ENCODE measurements at regions not wholly inside any gene's neighbourhood (a gene's known extent, or its start where the extent isn't known, plus 50 kb on each side); places are given as distances from the start of the nearest gene placed in this dataset.

DNA sequence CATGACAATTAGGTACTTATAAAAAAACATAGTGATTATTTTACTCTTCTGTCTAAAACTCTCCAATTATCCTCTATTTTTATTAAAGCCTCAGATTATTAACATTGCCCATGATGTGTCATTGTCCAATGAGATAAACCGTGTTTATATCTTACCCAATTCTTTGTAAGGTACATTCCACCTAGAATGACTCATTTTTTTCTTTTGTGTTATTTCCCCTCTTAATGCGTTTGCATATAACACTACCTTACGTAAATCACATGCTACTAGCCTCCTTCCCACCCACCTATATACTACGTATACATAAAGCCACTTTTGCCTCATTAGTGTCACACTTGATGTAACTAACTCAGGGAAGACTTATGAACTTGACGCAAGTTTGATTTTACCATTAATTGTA, 336.3 kb upstream of the PTCHD4 start:
- Histone ChIP-seq H3K36me3 (no peaks in the 10 kb centered on the region), H3K4me3 (no peak overlapping the region), H3K9me3 (no peaks in the 10 kb centered on the region), H3K4me1 (no peaks in the 10 kb centered on the region), H3K27me3 (no peaks in the 10 kb centered on the region), H3K27ac (no peak overlapping the region)
- DNase-seq (no peak), ATAC-seq (ENCODE audit: low FRiP score in 2 of 2) (no peak)
- WGBS, 2 donors, result 95 to 97% methylated on average over 5 of the region's 5 CpGs
- TF ChIP-seq, protein P1, sequence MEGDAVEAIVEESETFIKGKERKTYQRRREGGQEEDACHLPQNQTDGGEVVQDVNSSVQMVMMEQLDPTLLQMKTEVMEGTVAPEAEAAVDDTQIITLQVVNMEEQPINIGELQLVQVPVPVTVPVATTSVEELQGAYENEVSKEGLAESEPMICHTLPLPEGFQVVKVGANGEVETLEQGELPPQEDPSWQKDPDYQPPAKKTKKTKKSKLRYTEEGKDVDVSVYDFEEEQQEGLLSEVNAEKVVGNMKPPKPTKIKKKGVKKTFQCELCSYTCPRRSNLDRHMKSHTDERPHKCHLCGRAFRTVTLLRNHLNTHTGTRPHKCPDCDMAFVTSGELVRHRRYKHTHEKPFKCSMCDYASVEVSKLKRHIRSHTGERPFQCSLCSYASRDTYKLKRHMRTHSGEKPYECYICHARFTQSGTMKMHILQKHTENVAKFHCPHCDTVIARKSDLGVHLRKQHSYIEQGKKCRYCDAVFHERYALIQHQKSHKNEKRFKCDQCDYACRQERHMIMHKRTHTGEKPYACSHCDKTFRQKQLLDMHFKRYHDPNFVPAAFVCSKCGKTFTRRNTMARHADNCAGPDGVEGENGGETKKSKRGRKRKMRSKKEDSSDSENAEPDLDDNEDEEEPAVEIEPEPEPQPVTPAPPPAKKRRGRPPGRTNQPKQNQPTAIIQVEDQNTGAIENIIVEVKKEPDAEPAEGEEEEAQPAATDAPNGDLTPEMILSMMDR (IDR thresholded peaks at IDR 0.05), result no peak
- TF ChIP-seq POLR2AphosphoS5 (IDR thresholded peaks at IDR 0.05) (no peak), POLR2A (IDR thresholded peaks at IDR 0.05) (no peak), EP300 (IDR thresholded peaks at IDR 0.05) (no peak)

DNA sequence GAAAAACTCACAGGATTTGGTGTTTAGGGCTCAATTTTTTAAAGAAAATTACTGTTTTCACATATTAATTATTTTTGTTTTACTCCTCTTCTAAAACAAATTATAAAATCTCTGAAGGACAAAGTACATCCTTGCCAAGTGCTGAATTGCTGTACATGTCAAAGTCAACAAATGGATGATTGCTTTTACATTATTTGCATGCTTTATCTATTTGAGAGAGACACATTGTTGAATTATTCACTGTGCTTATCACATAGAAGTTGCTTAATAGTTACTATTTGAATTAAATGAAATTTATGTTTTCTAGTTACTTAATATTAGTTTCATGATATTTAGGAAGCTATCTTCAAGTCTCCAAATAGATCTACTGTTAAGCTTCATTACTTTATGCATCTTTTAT, 318.6 kb upstream of the PTCHD4 start:
- Histone ChIP-seq H3K4me1 (no peaks in the 10 kb centered on the region), H3K27ac (no peak overlapping the region), H3K36me3 (no peaks in the 10 kb centered on the region), H3K4me3 (no peak overlapping the region), H3K27me3 (no peaks in the 10 kb centered on the region), H3K9me3 (no peaks in the 10 kb centered on the region)
- TF ChIP-seq EP300 (IDR thresholded peaks at IDR 0.05) (no peak), POLR2AphosphoS5 (IDR thresholded peaks at IDR 0.05) (no peak), POLR2A (IDR thresholded peaks at IDR 0.05) (no peak)
- TF ChIP-seq, protein P1 (IDR thresholded peaks at IDR 0.05), result no peak
- DNase-seq, result no peak
- ATAC-seq (ENCODE audit: low FRiP score in 2 of 2), result no peak

GRCh38 chr6:48429021-48429420, 318.0 kb upstream of the PTCHD4 start:
- H3K36me3 ChIP-seq, result no peaks in the 10 kb centered on the region
- no peak overlapping the region for H3K27ac ChIP-seq
- no peak for TF ChIP-seq POLR2AphosphoS5 (IDR thresholded peaks at IDR 0.05)
- no peak for ATAC-seq (ENCODE audit: low FRiP score in 2 of 2)
- no peak for DNase-seq
- no peaks in the 10 kb centered on the region for H3K9me3 ChIP-seq
- no peaks in the 10 kb centered on the region for H3K27me3 ChIP-seq
- no peaks in the 10 kb centered on the region for H3K4me1 ChIP-seq
- H3K4me3 ChIP-seq, result no peak overlapping the region

GRCh38 chr6:48426636-48427035, 315.6 kb upstream of the PTCHD4 start:
- Histone ChIP-seq H3K4me3 (no peak overlapping the region), H3K4me1 (no peaks in the 10 kb centered on the region), H3K27ac (no peak overlapping the region), H3K27me3 (no peaks in the 10 kb centered on the region), H3K9me3 (no peaks in the 10 kb centered on the region), H3K36me3 (no peaks in the 10 kb centered on the region)
- 84 to 85% methylated on average over 3 of the region's 3 CpGs for WGBS, 2 donors
- no peak for TF ChIP-seq POLR2A (IDR thresholded peaks at IDR 0.05)
- TF ChIP-seq, protein P1 (IDR thresholded peaks at IDR 0.05), result no peak
- no peak for TF ChIP-seq EP300 (IDR thresholded peaks at IDR 0.05)
- no peak for TF ChIP-seq POLR2AphosphoS5 (IDR thresholded peaks at IDR 0.05)
- ATAC-seq (ENCODE audit: low FRiP score in 2 of 2) (no peak), DNase-seq (no peak)

- Histone ChIP-seq H3K4me3 (no peak overlapping the region), H3K9me3 (no peaks in the 10 kb centered on the region), H3K4me1 (no peaks in the 10 kb centered on the region), H3K36me3 (no peaks in the 10 kb centered on the region), H3K27ac (no peak overlapping the region), H3K27me3 (no peaks in the 10 kb centered on the region)
- 83 to 85% methylated on average over 1 of the region's 1 CpG for whole genome bisulfite sequencing, 2 donors
- DNase-seq, result no peak
- ATAC-seq (ENCODE audit: low FRiP score in 2 of 2), result no peak
- TF ChIP-seq EP300 (IDR thresholded peaks at IDR 0.05) (no peak), POLR2A (IDR thresholded peaks at IDR 0.05) (no peak), POLR2AphosphoS5 (IDR thresholded peaks at IDR 0.05) (no peak)
- TF ChIP-seq, protein P1 (IDR thresholded peaks at IDR 0.05), result no peak
These were observed 312.8 kb upstream of the PTCHD4 start for GRCh38 chr6:48423640-48424365.
